HCT116 (cell line): ENCODE measurements at regions not wholly inside any gene's neighbourhood (a gene's known extent, or its start where the extent isn't known, plus 50 kb on each side); places are given as distances from the start of the nearest gene placed in this dataset.

ENCODE experiments used
- CEBPB ChIP-seq: IDR thresholded peaks from 2 replicates; pipeline ENCODE4 v1.6.1; 2012; ENCODE audit warnings: low read depth
- CTCF ChIP-seq, 3 experiments: fragments of 200-600 bp in 1 of 3; sonication (generic) in 1 of 3; IDR thresholded peaks in 2 of 3; conservative IDR thresholded peaks in 1 of 3; 2 replicates each; pipeline ENCODE4 v1.5.1; 2012 to 2017; ENCODE audit warnings: low read depth in 2 of 3, low read length in 2 of 3, antibody characterized with exemption in 1 of 3, borderline replicate concordance in 1 of 3, control low read depth in 1 of 3, mild to moderate bottlenecking in 1 of 3, mixed read lengths in 1 of 3, mixed run types in 1 of 3, moderate library complexity in 1 of 3; ENCODE audit not compliant: insufficient read depth in 1 of 3
- EZH2 ChIP-seq: fragments of 200-600 bp; sonication (generic); IDR thresholded peaks from 2 replicates; pipeline ENCODE4 v1.6.1; 2017; ENCODE audit warnings: antibody characterized with exemption, mixed run types
- FOSL1 ChIP-seq: IDR thresholded peaks from 2 replicates; pipeline ENCODE4 v1.6.1; 2012; ENCODE audit warnings: low read depth
- MAX ChIP-seq: IDR thresholded peaks from 2 replicates; pipeline ENCODE4 v1.6.1; 2012
- POLR2A ChIP-seq: IDR thresholded peaks from 2 replicates; pipeline ENCODE4 v1.7.0; 2011; ENCODE audit warnings: borderline replicate concordance; ENCODE audit not compliant: insufficient read depth, insufficient read length; ENCODE audit errors: extremely low read depth
- POLR2AphosphoS5 ChIP-seq: IDR thresholded peaks from 2 replicates; pipeline ENCODE4 v1.6.1; 2011; ENCODE audit warnings: mild to moderate bottlenecking, low read depth, low read length, moderate library complexity
- REST ChIP-seq: IDR thresholded peaks from 2 replicates; pipeline ENCODE4 v1.6.1; 2012; ENCODE audit warnings: low read depth
- SIN3A ChIP-seq: IDR thresholded peaks from 2 replicates; pipeline ENCODE4 v1.6.1; 2012; ENCODE audit warnings: low read depth
- YY1 ChIP-seq: IDR thresholded peaks from 2 replicates; pipeline ENCODE4 v1.6.1; 2011; ENCODE audit warnings: low read length, low read depth, moderate library complexity, mild to moderate bottlenecking; ENCODE audit not compliant: insufficient replicate concordance; ENCODE audit errors: extremely low read depth

- TF ChIP-seq POLR2A (no peak), CTCF (IDR thresholded peaks at IDR 0.05 in 2 of 3, conservative IDR thresholded peaks at IDR 0.05 in 1 of 3; ENCODE audit: borderline replicate concordance in 1 of 3, insufficient read depth in 1 of 3, low read depth in 2 of 3, low read length in 2 of 3) (no peak), REST (no peak), SIN3A (no peak), POLR2AphosphoS5 (no peak), MAX (no peak), YY1 (no peak), FOSL1 (no peak), EZH2 (no peak), CEBPB (no peak)
Observed at GRCh38 chr5:120098426-120098825, 365.7 kb upstream of the PRR16 start.
